Ovary (tissue), 7 donors: ENCODE measurements at regions not wholly inside any gene's neighbourhood (a gene's known extent, or its start where the extent isn't known, plus 50 kb on each side); places are given as distances from the start of the nearest gene placed in this dataset.

Experiments used
- DNase-seq, 5 donors: peaks; one replicate each; pipeline ENCODE4 v3.0.0-alpha.2; 2019 to 2020
- H3K27ac ChIP-seq, 2 donors: fragments of 200-600 bp; one replicate each; pipeline versions ENCODE4 v1.5.1 to v1.8.0; 2019 to 2022
- H3K27me3 ChIP-seq: fragments of 200-600 bp; one replicate; pipeline ENCODE4 v1.8.0; 2022
- H3K36me3 ChIP-seq: fragments of 200-600 bp; sonication (generic); one replicate; pipeline ENCODE4 v1.5.1; 2019
- H3K4me1 ChIP-seq: one replicate; pipeline ENCODE4 v1.8.1; 2013; ENCODE audit warnings: mild to moderate bottlenecking, moderate library complexity; ENCODE audit not compliant: insufficient read depth
- H3K4me3 ChIP-seq: fragments of 200-600 bp; sonication (generic); one replicate; pipeline ENCODE4 v1.5.1; 2017
- H3K9me3 ChIP-seq, 2 donors: fragments of 200-600 bp in 1 of 2; sonication (generic) in 1 of 2; one replicate each; pipeline versions ENCODE4 v1.5.1 to v1.8.1; 2013 to 2019; ENCODE audit warnings: mild to moderate bottlenecking in 1 of 2, moderate library complexity in 1 of 2
- EP300 ChIP-seq: sonication (generic); formaldehyde crosslinking; IDR thresholded peaks from one replicate; pipeline ENCODE4 v1.6.1; 2017; ENCODE audit warnings: antibody characterized with exemption
- POLR2A ChIP-seq: fragments of 450-650 bp; IDR thresholded peaks from one replicate; pipeline ENCODE4 v1.6.1; 2017; ENCODE audit warnings: antibody characterized with exemption, mild to moderate bottlenecking, moderate library complexity
- WGBS, 3 donors: extraction: QIAGEN DNeasy Blood & Tissue Kit in 1 of 3; methylation state at CpG; one replicate each; pipeline versions ENCODE4 v1.1.5 to v1.1.7; 2013 to 2017; 5-methylcytosine and 5-hydroxymethylcytosine counted together
- intact Hi-C, 4 donors: fragments of 100-400 bp; cut with DNase I; formaldehyde crosslinking; loops; one replicate each; pipeline versions ENCODE4 v1.11.0 to v1.15.1; 2022 to 2023
- TF ChIP-seq, protein P1 (sequence below), 3 donors: fragments of 450-650 bp in 2 of 3; fragments of 200-600 bp in 1 of 3; IDR thresholded peaks; one replicate each; pipeline versions ENCODE4 v1.5.1 to v1.8.0; 2016 to 2022; ENCODE audit warnings: antibody characterized with exemption in 3 of 3, mild to moderate bottlenecking in 1 of 3
- donor health status: DM: no; HTN: no; CAD: no; lungs with moderate emphysema.
- donor health status: DM: no; HTN: no; CAD: no.
- donor health status: Bipolar disorder and iron deficiency.
- donor health status: DM: no; HTN: no; CAD: no.
- donor health status: DM: yes; HTN: yes; CAD: no.

DNA sequence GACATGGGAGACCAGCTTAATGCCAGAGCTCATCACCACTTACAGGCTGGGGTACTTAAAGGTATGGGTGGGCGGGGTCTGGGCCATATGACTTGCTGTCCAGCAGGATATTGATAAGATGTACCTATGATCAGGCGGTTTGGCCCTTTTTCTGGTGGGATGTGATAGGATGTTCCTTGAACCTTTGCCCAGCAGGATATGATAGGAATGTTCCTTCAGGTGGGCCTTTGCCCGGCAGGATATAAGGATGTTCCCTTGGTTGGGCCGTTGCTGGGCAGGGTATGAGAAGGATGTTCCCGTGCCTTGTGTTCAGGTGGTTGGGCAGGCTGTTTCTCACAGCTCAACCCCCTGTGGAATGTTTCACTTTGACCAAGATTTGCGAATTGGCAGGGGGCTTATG, 187.2 kb upstream of the CXCL12 start:
- no peak for DNase-seq
- H3K4me3 ChIP-seq: no peak overlapping the region
- peaks cover 7% of the 10 kb centered on the region for H3K4me1 ChIP-seq
- WGBS, 3 donors: 92 to 97% (median 94%) methylated on average over 6 of the region's 6 CpGs
- no peaks in the 10 kb centered on the region for H3K27me3 ChIP-seq
- TF ChIP-seq POLR2A (no peak), EP300 (no peak)
- TF ChIP-seq, protein P1, sequence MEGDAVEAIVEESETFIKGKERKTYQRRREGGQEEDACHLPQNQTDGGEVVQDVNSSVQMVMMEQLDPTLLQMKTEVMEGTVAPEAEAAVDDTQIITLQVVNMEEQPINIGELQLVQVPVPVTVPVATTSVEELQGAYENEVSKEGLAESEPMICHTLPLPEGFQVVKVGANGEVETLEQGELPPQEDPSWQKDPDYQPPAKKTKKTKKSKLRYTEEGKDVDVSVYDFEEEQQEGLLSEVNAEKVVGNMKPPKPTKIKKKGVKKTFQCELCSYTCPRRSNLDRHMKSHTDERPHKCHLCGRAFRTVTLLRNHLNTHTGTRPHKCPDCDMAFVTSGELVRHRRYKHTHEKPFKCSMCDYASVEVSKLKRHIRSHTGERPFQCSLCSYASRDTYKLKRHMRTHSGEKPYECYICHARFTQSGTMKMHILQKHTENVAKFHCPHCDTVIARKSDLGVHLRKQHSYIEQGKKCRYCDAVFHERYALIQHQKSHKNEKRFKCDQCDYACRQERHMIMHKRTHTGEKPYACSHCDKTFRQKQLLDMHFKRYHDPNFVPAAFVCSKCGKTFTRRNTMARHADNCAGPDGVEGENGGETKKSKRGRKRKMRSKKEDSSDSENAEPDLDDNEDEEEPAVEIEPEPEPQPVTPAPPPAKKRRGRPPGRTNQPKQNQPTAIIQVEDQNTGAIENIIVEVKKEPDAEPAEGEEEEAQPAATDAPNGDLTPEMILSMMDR (IDR thresholded peaks at IDR 0.05): no peak
- intact Hi-C loops: no loop called here
- H3K9me3 ChIP-seq: no peaks in the 10 kb centered on the region
- H3K36me3 ChIP-seq: no peaks in the 10 kb centered on the region
- H3K27ac ChIP-seq: no peak overlapping the region

DNA sequence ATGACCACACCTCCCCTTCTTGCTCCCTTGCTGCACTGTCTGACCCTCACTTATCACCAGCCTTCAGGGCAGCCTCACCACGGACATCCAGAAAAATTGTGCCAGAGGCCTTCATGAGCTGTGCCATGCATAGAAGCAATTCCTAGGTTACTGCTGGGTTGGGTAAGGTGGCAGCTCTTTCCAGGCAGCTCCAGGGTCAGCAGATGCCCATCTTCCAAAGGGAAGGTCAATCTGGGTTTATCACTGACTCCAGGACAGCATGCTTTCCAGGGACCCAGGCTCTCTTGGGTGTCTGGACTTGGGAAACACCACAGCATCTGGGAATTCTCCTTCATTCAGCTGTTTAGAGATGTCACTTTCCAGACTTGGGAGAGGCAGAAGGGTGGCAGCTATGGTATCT, 188.9 kb upstream of the CXCL12 start:
- no peak for DNase-seq
- TF ChIP-seq, protein P1 (IDR thresholded peaks at IDR 0.05): no peak
- TF ChIP-seq POLR2A: no peak
- no peak for TF ChIP-seq EP300
- H3K4me1 ChIP-seq: peaks cover 7% of the 10 kb centered on the region
- no peak overlapping the region for H3K4me3 ChIP-seq
- H3K27ac ChIP-seq: no peak overlapping the region
- intact Hi-C loops: no loop called here
- no peaks in the 10 kb centered on the region for H3K27me3 ChIP-seq
- H3K36me3 ChIP-seq: no peaks in the 10 kb centered on the region
- 71 to 90% (median 85%) methylated on average over 1 of the region's 1 CpG for WGBS, 3 donors
- no peaks in the 10 kb centered on the region for H3K9me3 ChIP-seq

DNA sequence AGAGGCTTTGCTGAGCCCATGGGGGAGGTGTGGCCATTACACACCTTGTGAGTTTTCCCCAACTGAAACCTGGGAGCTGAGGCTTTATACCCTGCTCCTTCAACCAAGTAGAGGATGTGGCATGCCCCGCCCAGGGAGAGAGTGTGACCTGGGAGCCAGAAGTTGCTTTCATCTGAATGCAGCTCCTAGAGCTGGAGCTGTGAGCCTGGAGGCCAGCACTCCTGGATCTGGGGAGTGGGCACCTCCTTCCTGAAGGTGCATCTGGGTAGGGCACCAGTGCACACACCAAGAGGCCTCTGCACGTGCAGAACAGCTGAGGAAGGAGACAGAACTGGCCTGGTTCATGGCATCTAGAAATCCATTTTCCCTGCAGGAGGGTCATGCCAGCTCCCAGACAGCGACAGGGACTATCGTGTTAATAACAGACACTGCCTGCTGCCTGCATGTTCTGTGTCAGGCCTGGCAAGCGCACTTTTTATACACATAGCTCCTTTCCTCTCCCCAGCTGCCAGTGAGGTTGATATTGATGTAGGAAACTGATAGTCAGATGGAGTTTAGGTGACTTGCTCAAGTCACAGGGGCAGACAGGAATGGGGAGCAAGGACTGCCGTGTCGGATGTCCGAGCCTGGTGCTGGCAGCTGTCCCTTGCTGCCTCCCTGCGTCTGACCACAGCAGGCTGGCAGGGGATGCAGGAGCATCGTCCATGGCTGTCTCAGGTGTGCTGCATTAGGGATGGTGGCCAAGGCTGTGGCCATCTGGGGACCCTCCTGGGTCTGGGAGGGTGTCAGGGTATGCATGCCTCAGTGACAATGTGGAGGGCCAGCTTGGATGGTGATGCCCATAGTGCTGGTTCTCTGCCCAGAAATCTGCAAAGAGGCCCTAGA, 189.9 kb upstream of the CXCL12 start:
- Histone ChIP-seq H3K9me3 (no peaks in the 10 kb centered on the region), H3K27ac (no peak overlapping the region), H3K4me3 (no peak overlapping the region), H3K4me1 (peaks cover 3% of the 10 kb centered on the region), H3K36me3 (no peaks in the 10 kb centered on the region), H3K27me3 (no peaks in the 10 kb centered on the region)
- intact Hi-C loops: no loop called here
- WGBS, 3 donors: 94 to 97% (median 96%) methylated on average over 5 to 10 of the region's 10 CpGs
- DNase-seq: no peak
- TF ChIP-seq, protein P1 (IDR thresholded peaks at IDR 0.05): no peak
- no peak for TF ChIP-seq EP300
- no peak for TF ChIP-seq POLR2A

DNA sequence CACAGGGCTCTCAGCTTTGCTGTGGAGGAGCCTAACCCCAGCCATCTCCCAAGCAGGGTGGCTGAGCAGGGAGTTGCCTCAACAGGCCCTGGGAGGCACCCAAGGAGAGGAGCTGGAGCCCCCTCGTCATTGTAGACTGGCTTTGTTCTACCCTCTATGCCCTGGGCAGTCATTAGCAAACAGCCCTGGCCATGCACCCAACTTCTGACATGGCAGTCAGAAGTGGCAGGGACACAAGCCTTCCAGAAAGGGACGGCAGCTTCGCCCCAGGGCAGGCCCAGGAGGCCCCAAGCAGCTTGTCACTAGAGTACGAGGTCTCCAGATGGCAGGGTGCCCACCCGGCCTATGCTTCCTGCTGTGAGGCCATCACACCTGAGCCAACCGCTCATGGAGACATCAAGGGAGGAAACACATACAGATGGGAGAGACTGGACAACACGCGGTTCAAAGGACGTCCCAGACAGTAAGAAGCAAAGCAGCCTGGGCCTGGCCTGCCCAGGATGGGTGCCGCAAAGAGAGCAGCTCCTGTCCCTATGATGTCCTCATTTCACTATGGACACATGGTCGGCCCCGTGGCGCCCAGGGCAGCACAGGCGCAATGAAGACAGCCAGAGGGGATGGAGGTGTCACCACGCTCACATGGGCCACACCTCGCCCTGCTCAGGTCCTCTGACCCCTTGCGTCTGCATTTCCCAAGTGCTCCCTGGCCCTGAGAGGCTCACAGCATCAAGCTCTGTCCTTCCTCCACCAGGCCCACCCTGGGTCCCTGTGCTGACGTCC, 190.9 kb upstream of the CXCL12 start:
- 93 to 95% (median 94%) methylated on average over 18 of the region's 18 CpGs for WGBS, 3 donors
- H3K4me3 ChIP-seq: no peak overlapping the region
- H3K36me3 ChIP-seq: no peaks in the 10 kb centered on the region
- no peaks in the 10 kb centered on the region for H3K4me1 ChIP-seq
- DNase-seq: no peak
- intact Hi-C loops: no loop called here
- TF ChIP-seq, protein P1 (IDR thresholded peaks at IDR 0.05): no peak
- TF ChIP-seq EP300 (no peak), POLR2A (no peak)
- no peaks in the 10 kb centered on the region for H3K9me3 ChIP-seq
- no peak overlapping the region for H3K27ac ChIP-seq
- no peaks in the 10 kb centered on the region for H3K27me3 ChIP-seq
